WTC11 (cell line): ENCODE measurements at regions not wholly inside any gene's neighbourhood (a gene's known extent, or its start where the extent isn't known, plus 50 kb on each side); places are given as distances from the start of the nearest gene placed in this dataset.

Source experiments
- ATAC-seq: fragments of 200-7000 bp; cut with Tn5 transposase; 2 replicates; pipeline ENCODE4 v1.10.0; 2021; ENCODE audit warnings: mild to moderate bottlenecking, moderate library complexity
- CTCF ChIA-PET: fragments of 300-600 bp; sonication (Branson Sonifier 250); formaldehyde crosslinking; loops from one replicate; lab custom pipeline; 2021; ENCODE audit warnings: antibody characterized with exemption; lab: Charles Lee
- POLR2A ChIA-PET: fragments of 350-600 bp; sonication (Branson Sonifier 250); formaldehyde crosslinking; loops from one replicate; lab custom pipeline; 2021; ENCODE audit warnings: antibody characterized with exemption; lab: Charles Lee
- DNase-seq: peaks from one replicate; pipeline ENCODE4 v3.0.0; 2021; ENCODE audit warnings: low spot score
- H3K27ac Mint-ChIP-seq: 2 replicates; pipeline ENCODE4 v1.8.0; 2021; ENCODE audit warnings: mixed read lengths
- H3K27me3 Mint-ChIP-seq: 2 replicates; pipeline ENCODE4 v1.8.0; 2021; ENCODE audit warnings: low read depth, mild to moderate bottlenecking, moderate library complexity, mixed read lengths
- H3K36me3 Mint-ChIP-seq: 2 replicates; pipeline ENCODE4 v1.8.0; 2021; ENCODE audit warnings: mixed read lengths
- H3K4me1 Mint-ChIP-seq: 2 replicates; pipeline ENCODE4 v1.8.0; 2022; ENCODE audit warnings: mixed read lengths
- H3K4me3 Mint-ChIP-seq: 2 replicates; pipeline ENCODE4 v1.8.0; 2021; ENCODE audit warnings: mild to moderate bottlenecking, moderate library complexity, mixed read lengths
- H3K9me3 Mint-ChIP-seq: 2 replicates; pipeline ENCODE4 v1.8.0; 2021; ENCODE audit warnings: mixed read lengths
- ARID4B ChIP-seq: sonication (generic); formaldehyde crosslinking; IDR thresholded peaks from 2 replicates; pipeline ENCODE4 v1.8.0; 2023; ENCODE audit warnings: missing genetic modification reagents, mild to moderate bottlenecking, borderline replicate concordance
- ATF1 ChIP-seq: sonication (generic); formaldehyde crosslinking; IDR thresholded peaks from 2 replicates; pipeline ENCODE4 v1.8.1; 2023; ENCODE audit warnings: mild to moderate bottlenecking, moderate library complexity, missing genetic modification reagents
- ATF3 ChIP-seq: sonication (generic); formaldehyde crosslinking; conservative IDR thresholded peaks from 2 replicates; pipeline ENCODE4 v1.8.1; 2022; ENCODE audit warnings: mild to moderate bottlenecking, missing genetic modification reagents
- ATF6 ChIP-seq: sonication (generic); formaldehyde crosslinking; IDR thresholded peaks from 2 replicates; pipeline ENCODE4 v1.8.1; 2023; ENCODE audit warnings: mild to moderate bottlenecking, missing genetic modification reagents
- ETV6 ChIP-seq: sonication (generic); formaldehyde crosslinking; IDR thresholded peaks from 2 replicates; pipeline ENCODE4 v1.8.1; 2022; ENCODE audit warnings: mild to moderate bottlenecking, missing genetic modification reagents
- FOXP4 ChIP-seq: sonication (generic); formaldehyde crosslinking; IDR thresholded peaks from 2 replicates; pipeline ENCODE4 v1.8.0; 2022; ENCODE audit warnings: mild to moderate bottlenecking, missing genetic modification reagents
- GABPB1 ChIP-seq: sonication (generic); formaldehyde crosslinking; IDR thresholded peaks from 2 replicates; pipeline ENCODE4 v1.8.1; 2023; ENCODE audit warnings: mild to moderate bottlenecking, missing genetic modification reagents
- HMGA2 ChIP-seq: fragments of 250-450 bp; sonication (Bioruptor Pico); IDR thresholded peaks from 2 replicates; pipeline ENCODE4 v1.4.0; 2021; ENCODE audit warnings: mild to moderate bottlenecking, moderate library complexity
- HMGXB4 ChIP-seq: sonication (generic); formaldehyde crosslinking; IDR thresholded peaks from 2 replicates; pipeline ENCODE4 v1.8.1; 2023; ENCODE audit warnings: mild to moderate bottlenecking, moderate library complexity, missing genetic modification reagents
- MYBL2 ChIP-seq: sonication (generic); formaldehyde crosslinking; IDR thresholded peaks from 2 replicates; pipeline ENCODE4 v1.8.1; 2023; ENCODE audit warnings: mild to moderate bottlenecking, moderate library complexity, missing genetic modification reagents
- NFYB ChIP-seq: sonication (generic); formaldehyde crosslinking; conservative IDR thresholded peaks from 2 replicates; pipeline ENCODE4 v1.8.0; 2022; ENCODE audit warnings: low read depth, missing genetic modification reagents
- SMAD4 ChIP-seq: sonication (generic); formaldehyde crosslinking; IDR thresholded peaks from 2 replicates; pipeline ENCODE4 v1.8.0; 2022; ENCODE audit warnings: mild to moderate bottlenecking, missing genetic modification reagents
- SOX15 ChIP-seq: fragments of 250-450 bp; sonication (Bioruptor Pico); IDR thresholded peaks from 2 replicates; pipeline ENCODE4 v1.9.0; 2021; ENCODE audit warnings: mild to moderate bottlenecking
- TCF7 ChIP-seq: sonication (generic); formaldehyde crosslinking; IDR thresholded peaks from 2 replicates; pipeline ENCODE4 v1.8.0; 2022; ENCODE audit warnings: mild to moderate bottlenecking, low read depth, missing genetic modification reagents, moderate library complexity
- ZNF263 ChIP-seq: sonication (generic); formaldehyde crosslinking; IDR thresholded peaks from 2 replicates; pipeline ENCODE4 v1.8.1; 2022; ENCODE audit warnings: low read depth, mild to moderate bottlenecking, moderate library complexity, missing genetic modification reagents
- ZNF317 ChIP-seq: sonication (generic); formaldehyde crosslinking; IDR thresholded peaks from 2 replicates; pipeline ENCODE4 v1.8.1; 2023; ENCODE audit warnings: low read depth, mild to moderate bottlenecking, moderate library complexity, missing genetic modification reagents, borderline replicate concordance
- ZNF396 ChIP-seq: fragments of 250-450 bp; sonication (Bioruptor Pico); IDR thresholded peaks from 2 replicates; pipeline ENCODE4 v1.8.0; 2021; ENCODE audit warnings: mild to moderate bottlenecking, moderate library complexity, borderline replicate concordance
- ZNF416 ChIP-seq: fragments of 250-450 bp; sonication (Bioruptor Pico); IDR thresholded peaks from 2 replicates; pipeline ENCODE4 v1.9.0; 2021; ENCODE audit warnings: mild to moderate bottlenecking, inconsistent platforms
- ZNF532 ChIP-seq: fragments of 250-450 bp; sonication (Bioruptor Pico); IDR thresholded peaks from 2 replicates; pipeline ENCODE4 v1.9.0; 2021; ENCODE audit warnings: mild to moderate bottlenecking, borderline replicate concordance

GRCh38 chr4:17008834-17009345, 110.4 kb upstream of the LDB2 start:
- no peaks in the 10 kb centered on the region for H3K27me3 Mint-ChIP-seq
- H3K4me1 Mint-ChIP-seq, result peaks cover 25% of the 10 kb centered on the region

More at GRCh38 chr4:17008834-17009345, 110.4 kb upstream of the LDB2 start:
- ChIA-PET CTCF (interaction anchor here (1.5 kb wide), 1 partner anchor 92 kb away, joined by 5 read pairs; no protein-coding TSS in a partner anchor), POLR2A (no interaction called here)
- Mint-ChIP-seq H3K9me3 (no peaks in the 10 kb centered on the region), H3K27ac (no peak overlapping the region), H3K36me3 (0 out of 2 replicates have a peak, but pooled peaks cover 2% of the 10 kb centered on the region), H3K4me3 (no peak overlapping the region)
- DNase-seq (no peak), ATAC-seq (no peak)
- TF ChIP-seq NFYB (no peak), ZNF263 (no peak), TCF7 (CRISPR knock-in tag) (no peak), HMGA2 (CRISPR knock-in tag) (no peak), GABPB1 (CRISPR knock-in tag) (no peak), SOX15 (CRISPR knock-in tag) (no peak), ARID4B (CRISPR knock-in tag) (no peak), FOXP4 (CRISPR knock-in tag) (no peak), ATF6 (CRISPR knock-in tag) (no peak), SMAD4 (CRISPR knock-in tag) (no peak), MYBL2 (CRISPR knock-in tag) (no peak), ZNF396 (CRISPR knock-in tag) (no peak), ZNF532 (CRISPR knock-in tag) (no peak), ZNF317 (CRISPR knock-in tag) (no peak), ETV6 (no peak), ATF3 (CRISPR knock-in tag) (no peak), ATF1 (CRISPR knock-in tag) (no peak), ZNF416 (CRISPR knock-in tag) (no peak), HMGXB4 (CRISPR knock-in tag) (no peak)
